IPS-NIHi11 (cell line): ENCODE measurements at regions not wholly inside any gene's neighbourhood (a gene's known extent, or its start where the extent isn't known, plus 50 kb on each side); places are given as distances from the start of the nearest gene placed in this dataset.

Source experiments
- DNase-seq: peaks from one replicate; pipeline ENCODE4 v3.0.0; 2012; ENCODE audit warnings: mixed read lengths, low spot score

DNA sequence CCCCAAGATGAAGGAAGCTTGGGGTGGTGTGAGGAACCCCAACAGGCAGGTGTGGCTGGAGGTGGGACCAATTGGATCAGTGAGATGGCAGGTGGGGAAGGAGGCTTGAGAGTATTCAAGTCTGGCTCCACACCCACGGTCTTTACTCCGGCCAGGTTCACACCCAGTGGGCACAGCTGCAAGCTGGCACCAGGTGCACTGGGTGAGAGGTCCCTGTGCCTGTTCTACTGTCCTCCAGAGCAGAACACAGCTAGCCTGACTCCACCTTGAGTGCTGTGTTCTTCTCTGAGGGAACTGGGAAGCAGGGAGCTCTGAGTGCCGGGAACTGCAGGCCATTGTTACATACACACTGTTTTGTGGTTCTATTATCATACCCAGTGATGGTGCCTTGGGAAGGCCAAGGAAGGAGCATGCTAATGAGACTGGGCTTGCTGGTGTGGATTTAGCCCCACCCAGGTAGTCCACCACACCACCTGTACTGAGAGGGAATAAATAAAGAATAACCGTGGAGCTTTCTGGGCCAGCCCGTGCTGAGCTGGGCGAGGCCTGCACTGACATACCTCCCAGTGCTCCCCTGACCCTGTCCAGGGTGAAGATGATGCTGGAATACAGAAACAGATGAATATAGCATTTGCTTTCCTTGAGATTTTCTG lies 93.4 kb downstream of the ABHD5 start:
- no peak for DNase-seq

DNA sequence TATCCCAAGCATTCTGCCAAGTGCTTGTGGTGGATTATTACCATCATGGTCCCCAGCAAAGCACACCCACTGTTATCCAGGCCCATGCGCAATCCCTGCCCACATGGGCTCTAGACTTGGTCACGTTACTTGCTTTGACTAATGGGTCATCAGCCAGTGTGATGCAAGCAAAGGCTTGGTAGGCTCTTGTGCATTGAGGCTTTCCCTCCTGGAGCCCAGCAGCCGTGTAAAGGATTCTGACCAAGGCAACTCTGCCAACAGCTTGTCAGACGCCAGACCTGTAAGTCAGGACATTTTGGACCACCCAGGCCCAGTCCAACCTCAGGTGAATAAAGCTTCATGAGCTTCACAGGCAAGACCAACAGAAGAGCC lies 93.9 kb downstream of the ABHD5 start:
- no peak for DNase-seq

DNA sequence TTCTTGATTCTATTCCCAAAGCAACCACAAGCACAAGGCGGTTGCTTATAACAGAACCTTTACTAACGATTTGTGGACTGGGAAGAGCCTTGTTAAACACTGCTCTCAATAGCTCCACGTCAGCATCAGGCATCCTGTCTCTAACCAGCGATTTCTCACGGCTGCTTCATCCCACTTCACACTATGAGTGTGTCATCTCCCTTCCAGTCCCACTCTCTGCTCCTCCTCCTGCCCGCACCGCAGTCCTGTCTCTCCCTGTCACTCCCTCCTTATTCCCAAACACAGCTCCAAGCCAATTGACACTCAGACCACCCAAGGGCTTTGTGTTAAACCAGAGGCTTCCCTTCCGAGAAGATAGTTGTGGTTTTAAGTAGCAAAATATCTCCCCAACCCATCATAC lies 94.8 kb downstream of the ABHD5 start:
- no peak for DNase-seq

DNA sequence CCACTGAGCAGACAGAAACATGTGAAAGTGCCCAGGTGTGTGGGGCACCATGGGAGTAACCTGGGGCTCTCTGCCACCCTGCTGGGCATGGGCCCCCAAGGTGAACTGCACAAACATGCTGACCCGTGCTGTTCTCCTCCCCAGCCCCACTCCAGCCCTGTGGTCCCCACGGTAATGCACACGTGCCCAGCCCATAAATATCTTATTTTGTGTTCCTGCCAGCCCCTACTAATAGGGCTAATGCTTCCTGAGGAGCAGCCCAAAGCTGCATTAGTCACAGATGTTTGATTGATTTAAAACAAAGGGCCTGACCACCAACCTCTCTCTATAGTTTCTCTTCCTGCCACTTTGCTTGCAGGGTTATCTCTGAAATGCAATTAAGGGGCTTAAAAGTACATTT lies 95.4 kb downstream of the ABHD5 start:
- no peak for DNase-seq

DNA sequence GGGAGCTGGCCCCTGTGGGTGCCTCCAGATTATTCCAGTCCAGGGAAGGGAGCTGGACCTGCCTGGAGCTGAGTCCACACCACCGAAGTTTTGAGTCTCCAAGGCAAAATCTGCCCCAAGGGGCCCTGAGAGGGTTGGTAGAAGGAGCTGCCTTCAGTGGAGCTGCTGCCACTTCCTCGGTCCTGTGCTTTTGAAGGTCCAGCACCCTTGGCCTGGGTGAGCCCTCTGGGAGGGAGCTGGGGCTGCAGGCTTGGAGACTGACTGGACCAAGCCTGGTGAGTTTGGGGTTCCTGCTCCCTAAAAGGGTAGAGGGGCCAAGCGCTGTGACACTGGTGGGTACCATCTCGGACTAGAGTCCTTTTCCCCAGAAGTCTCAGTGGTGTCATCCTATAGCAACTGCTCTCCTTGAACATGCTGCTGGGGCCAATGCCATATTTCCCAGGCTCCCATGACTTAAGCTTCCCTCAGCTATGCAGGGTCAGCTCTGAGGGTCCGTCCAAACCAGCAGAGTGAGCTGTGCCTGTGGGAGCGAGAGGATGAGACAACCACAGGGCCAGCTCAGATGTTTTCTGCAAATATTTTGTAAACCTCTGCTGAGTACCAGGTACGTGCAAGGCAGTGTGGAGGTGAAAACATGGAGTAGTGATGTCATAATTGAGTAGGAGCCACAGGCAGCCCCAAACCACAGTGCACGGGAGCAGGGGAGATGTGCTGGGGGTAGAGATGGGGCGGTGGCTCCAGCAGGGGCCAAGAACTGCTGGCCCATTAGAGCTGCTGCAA lies 96.0 kb downstream of the ABHD5 start:
- no peak for DNase-seq

DNA sequence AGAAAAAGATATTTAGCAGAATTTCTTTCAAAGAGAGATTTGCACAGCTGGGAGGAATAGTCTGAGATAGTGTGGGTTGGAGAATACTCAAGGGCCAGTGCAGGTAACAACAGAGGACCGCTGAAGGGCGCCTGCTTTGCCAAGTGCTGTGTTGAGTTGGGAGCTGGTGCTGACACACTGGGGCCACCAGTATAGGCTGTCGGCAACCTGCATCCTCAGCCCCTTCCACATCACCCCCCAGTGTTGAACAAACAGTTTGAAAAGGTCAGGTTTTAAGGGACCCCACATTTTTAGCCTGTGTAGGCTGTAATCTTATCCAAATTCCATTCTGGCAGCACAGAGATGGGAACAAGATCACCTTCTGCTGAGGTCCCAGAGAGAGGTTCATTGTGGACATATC lies 96.6 kb downstream of the ABHD5 start:
- no peak for DNase-seq

DNA sequence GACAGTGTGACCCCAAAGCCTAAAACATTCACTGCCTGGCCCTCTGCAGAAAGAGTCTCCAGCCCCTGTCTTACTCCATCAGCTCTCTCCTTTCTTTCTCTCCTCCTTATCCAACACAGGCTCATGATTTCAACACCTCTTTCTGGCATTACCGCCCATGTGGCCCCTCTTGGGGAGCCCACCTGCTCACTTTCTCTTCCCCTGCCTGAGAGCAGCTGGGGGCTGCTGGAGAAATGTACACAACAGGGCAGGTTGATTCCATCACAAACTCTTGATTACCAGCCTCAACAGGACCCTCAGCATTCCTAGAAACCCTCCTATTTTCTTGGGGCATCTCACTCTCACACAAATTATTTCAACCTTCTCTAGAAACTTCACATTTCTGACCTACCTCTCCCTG lies 98.3 kb downstream of the ABHD5 start:
- no peak for DNase-seq

DNA sequence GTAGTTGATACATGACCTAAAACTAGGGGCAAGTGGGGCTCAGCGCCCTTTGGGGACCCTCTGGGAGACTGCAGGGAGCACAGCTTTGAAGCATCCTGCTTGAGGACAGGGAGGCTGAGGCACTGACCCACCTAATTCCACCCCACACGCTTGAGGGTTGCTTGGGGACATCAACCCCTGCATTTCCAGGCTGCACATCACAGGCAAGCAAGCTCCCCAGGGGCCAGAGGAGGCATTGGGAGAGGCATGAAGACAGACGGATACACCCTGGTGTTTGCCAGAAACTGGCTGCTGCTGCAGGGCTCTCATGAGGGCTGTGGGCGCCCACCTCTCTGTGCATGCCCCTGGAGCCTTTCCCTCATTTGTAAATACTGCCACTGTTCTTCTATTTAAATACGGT lies 99.3 kb downstream of the ABHD5 start:
- no peak for DNase-seq

DNA sequence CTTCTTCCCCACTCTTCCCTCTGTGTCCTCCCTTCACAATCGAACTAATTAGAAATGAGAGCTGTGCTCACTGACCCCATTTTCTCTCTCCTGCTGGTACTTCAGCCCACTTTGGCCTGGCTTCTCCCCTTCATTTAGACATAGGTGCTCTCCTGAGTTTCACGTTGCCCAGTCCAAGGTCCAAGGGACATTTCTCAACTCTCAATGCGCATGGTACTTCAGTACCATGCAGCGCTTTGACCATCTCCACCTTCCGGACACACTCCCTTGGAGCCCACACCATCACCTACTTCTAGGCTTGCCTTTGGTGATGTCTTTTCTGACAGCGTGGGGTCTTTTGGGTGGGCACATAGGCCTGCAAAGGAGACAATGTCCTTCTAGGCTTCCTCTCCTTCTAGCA lies 99.7 kb downstream of the ABHD5 start:
- DNase-seq = no peak

DNA sequence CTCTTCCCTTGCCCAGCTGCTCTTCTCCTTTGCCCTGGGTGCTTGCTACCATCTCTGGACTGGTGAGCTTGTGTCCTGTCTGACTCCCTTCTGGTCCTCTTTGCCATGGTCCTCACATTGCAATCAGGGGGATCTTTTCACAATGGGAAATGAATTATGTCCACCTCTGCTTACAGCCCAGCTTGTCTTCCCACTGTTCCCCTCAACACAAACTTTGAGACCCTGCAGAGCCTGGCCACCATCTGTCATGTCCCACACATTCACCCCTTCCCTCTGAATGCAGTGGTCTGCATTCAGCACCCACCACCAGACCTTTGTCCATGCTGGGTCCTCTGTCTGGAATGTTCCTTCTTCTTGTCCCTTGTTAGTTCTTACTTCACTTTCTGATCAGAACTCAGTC lies 100.5 kb downstream of the ABHD5 start:
- DNase-seq = no peak

DNA sequence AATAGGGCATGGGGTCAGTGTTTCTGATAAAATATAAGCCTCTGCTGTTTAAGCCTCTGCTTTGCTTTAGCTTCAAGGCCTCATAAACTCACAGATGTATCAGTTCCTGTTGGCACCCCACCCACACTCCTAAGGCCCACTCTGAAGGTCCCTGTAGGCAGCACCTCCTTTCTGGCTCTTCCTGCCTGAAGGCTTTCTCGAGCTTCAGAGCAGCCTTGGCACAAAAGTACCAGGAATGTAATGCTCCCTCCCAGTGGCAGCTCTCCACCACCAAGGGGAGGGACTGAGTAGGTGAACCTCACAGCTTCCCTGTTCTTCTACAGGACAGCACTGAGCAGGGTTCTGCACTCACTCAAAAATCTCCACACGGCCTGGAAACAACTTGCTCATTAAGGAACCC lies 102.2 kb downstream of the ABHD5 start:
- DNase-seq = no peak

DNA sequence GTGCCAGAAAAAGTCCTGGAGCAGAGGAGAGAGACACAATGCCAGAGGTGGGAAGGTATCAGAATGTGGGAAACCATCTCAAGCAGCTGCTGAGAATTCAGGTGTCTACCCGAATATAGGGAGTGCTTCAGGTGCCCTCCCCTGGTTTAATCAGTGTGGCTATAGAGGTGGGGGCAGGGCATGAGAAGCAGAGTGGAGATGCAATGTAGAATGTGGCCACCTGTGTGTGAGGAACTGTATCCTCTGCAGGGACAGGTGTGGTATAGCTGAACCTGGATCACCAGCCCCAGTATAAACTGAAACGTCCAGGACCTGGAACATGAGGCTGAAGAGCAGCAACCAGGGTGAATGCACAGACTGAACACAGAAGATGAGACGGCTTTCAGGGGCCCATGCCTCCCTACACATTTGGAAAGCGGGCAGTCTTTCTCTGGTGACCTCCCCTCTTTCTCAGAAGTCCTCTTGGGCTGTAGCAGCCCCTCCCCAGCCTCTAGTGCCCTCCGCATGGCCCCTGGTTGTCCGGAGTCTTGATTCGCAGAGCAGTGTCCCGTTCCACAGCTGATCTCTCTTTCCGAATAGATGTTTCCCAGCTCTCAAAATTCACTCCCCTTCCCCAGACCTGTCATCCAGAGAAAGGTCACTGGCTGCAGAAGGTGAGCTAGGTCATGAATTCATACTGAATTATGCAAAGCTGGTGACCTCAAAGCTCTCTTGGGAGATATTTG lies 103.1 kb downstream of the ABHD5 start:
- no peak for DNase-seq

DNA sequence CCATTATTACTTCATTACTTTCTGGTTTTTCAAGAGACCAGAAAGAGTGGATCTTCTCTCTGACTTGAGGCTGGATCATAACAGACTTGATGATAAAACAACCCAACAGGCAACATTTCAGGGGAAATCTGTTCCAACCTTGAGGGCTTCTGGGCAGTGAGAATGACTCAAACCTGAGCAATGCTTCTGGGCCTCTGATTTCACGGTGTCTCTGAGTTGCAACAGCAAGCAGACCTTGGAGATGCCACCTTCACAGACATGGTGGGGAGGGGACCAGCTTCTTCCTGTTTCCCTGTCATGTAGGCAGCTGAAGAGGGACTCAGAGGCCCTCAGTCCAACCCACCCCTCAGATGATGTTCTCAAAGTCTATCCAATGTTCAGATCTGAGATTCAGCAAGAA lies 104.0 kb downstream of the ABHD5 start:
- DNase-seq = no peak

DNA sequence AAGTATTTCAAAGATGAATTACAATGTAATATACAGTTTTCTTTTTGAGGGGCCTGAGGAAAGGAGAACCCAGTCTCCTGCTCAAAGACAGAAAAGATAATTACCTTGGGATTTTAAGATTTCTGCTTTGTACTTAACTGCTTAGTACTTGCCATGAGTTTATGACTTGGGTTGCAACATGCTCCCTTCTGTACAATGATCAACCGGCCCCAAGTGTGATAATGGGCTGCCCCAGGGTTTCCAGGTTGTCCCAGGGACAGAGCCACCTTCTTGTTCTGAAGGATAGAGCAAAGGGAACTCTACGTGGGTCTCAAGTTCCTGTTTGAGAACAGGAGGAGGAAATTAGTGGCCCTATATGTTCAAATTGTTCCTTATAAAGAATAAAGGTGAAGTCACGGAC lies 104.8 kb downstream of the ABHD5 start:
- DNase-seq = no peak

DNA sequence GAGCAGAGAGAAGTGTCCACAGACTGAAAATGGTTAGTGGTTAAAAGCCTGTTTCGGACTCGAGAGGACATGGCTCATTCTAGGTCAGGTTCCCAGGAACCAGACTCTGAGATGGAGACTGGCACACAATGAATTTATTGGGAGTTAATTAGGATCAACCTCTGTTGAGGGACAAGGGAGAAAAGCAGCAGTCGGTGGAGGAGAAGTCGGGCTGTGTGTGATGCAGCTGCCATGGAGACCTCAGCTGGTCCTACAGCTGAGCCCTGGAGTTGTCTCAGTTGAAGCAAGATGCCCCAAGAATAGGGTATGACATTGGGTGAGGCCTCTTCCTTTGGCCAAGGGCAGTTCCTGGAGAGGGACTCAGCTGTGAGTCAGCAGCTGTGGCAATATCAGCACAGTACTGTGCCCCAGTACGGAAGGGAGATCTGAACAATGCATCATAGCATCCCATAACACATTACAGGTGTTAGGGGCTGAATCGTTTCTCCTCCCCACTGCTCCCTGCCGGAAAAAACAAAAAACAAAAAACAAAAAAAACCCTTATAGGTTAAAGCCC lies 105.4 kb downstream of the ABHD5 start:
- DNase-seq = no peak

DNA sequence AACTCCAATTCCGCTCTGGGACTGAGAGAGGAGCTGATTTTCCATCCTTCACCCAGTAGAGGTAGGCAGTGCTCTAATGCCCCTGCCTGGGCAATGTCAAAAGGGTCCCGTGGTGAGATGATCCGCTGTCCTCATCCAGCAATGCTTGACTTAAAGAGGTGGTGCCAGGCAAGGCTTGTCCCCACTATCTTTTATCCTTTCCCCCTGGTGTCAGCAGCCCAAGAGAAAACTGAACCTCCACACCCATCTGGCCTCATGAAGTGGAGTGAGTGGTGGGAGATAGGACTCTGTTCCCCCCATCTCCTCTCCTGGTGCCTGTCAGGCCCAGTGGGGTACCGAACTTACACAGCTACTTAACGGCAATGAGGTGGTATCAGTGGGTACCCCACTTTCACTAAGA lies 107.1 kb downstream of the ABHD5 start:
- DNase-seq = no peak

DNA sequence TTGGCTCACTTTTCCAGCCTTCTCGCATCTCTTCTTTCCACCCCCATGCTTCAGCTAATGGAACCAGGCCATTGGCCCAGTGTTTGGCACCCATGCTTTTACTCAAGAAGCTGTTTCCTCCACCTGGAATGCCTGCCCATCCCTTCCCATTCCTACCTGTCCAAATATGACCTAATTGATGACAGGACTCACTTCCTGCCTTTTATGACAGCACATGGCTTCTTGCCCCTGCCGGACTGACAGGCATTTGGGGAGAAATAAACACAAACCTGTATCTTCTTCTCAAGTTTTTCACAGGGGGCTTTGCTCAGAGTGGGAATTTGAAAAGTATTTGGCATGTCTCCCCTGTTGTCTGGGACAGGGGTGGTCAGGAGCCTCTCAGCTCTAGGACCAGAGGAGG lies 120.1 kb downstream of the ABHD5 start:
- no peak for DNase-seq

DNA sequence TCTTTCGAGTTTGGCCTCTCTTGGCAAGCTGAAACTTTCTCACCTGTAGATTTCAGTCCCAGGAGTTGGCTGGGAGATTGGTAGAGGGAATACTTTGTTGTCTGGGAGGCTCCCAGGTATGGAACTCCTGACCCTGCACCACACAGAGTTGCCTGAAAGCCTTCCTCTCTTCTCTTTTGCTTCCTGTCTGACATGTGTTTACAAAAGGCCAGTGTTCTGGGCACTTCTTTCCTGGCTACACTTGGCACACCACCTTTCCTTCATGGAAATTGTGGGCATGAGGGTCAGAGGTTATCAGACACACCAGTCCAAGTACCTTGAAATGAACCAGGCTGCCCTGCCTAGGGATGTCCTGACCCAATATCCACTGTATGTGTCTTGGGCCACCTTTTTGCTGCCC lies 123.7 kb downstream of the ABHD5 start:
- DNase-seq = no peak

DNA sequence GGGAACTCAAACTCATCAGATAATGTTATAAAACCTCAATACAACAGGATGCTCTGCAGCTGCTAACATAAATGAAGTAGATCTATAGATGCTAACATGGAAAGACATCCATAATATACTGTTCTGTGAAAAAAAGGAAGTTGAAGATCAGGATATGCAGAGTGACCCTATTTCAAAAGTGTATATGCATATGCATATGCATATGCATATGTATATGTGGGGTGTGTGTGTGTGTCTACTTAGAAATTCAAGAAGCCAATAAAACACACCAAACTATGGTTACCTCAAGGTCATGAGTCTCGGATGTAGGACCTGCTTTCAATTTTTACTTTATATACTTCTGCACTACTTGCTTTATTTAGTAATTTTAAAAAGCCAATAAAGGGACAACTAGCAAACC lies 125.6 kb downstream of the ABHD5 start:
- no peak for DNase-seq

DNA sequence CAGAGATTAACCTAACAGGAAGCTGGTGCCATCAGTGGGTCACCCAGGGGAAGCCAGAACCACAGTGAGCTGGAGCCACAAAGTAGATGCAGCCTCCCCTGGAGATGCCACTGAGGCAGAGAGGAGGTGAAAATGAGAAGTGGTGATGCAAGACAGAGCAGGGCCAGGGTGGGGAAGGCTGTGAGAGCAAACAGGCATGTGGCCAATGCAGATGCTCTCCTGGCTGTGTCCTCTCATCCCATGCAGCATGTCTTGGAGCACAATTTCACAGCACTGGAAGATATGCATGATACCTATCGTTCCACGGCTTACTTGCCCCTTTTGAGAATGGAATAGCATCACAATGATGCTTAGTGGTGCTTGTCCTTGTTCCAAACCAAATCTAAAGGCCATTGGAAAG lies 126.3 kb downstream of the ABHD5 start:
- no peak for DNase-seq

DNA sequence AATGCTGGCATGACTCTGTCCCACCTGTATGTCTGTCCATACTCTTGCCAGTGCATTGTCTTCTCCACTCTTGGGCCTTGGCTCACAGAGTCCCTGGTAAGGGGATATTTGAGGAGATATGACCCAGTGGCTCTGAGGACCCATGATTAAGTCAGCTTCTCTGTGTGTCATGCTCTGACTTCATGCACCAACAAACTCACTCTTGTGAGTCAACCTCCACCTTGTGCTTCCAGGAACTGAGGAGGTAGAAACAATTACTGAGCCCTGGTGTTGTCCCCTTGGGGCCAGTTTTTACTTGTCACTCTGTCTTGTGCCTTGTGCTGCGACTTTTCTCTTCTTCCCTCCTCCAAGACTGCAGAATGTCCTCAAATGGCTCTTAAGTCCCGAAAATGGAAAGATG lies 127.1 kb downstream of the ABHD5 start:
- no peak for DNase-seq

DNA sequence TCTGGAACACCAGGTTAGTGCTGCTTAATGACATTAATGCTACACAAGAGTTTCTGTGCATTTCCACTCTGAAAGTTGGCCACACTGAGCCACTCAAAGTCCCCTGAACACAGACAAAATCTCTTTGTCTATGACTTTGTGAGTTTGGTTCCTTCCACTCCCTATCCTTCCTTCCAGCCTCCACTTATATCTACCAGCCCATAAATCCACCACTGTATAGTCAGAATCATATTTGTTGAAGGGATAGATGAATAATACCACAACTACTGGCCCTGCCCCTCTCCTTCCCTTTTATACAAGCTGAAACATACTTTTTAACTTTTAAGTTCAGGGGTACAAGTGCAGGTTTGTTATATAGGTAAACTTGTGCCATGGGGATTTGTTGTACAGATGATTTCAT lies 127.5 kb downstream of the ABHD5 start:
- no peak for DNase-seq
